HG03469 (cell line): ENCODE measurements at regions not wholly inside any gene's neighbourhood (a gene's known extent, or its start where the extent isn't known, plus 50 kb on each side); places are given as distances from the start of the nearest gene placed in this dataset.

Experiments
- ATAC-seq: cut with Tn5 transposase; IDR thresholded peaks from one replicate; pipeline ENCODE4 v1.9.1; 2021; ENCODE audit warnings: mild to moderate bottlenecking, moderate library complexity, moderate number of reproducible peaks; ENCODE audit not compliant: unreplicated experiment

DNA sequence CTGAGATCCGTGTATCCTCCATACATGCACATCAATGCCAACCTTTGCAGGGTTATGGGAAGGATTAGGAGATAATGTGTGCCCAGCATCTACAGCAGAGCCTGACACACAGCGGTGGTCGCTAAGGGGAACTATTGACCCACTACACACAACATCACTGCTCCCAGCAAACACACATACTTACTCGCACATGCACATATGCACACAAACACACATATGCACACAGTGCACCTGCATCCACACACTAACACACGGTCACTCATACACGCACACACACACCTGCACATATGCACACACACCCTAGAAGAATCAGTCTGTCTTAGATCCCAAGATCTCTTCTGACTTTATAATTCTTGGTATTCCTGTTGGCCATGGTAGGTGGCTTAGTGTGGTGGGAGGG lies 118.3 kb downstream of the GYPC start:
- ATAC-seq = no peak

- no peak for ATAC-seq
Observed at GRCh38 chr2:126774761-126775160, 118.8 kb downstream of the GYPC start.

DNA sequence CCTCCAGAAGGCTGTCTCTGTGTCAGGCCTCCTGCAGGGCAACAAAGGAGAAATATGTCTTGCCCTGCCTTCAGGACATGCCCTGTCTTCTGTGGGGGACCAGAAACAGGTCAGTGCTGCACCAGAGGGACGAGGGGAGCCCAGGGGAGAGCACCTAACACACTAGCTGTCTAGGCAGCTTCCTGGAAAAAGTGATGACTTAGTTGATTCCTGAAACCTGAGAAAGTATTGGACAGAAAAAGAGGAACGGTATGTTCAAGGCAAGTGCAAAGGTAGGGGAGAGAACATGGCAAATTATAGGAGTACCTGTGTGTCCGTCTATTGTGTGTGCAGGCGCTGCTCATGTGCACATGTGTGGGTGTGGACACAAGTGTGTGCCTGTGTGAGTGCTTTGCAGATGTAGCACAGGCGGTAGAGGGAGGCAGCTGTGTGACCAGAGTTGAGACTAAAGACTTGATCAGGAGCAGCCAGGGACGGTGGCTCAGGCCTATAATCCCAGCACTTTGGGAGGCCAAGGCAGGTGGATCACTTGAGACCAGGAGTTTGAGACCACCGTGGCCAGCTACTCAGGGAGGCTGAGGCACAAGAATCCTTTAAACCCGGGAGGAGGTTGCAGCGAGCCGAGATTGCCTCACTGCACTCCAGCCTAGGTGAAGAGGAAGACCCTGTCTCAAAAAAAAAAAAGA lies 119.5 kb downstream of the GYPC start:
- no peak for ATAC-seq

- ATAC-seq = no peak
Observed at GRCh38 chr2:126776255-126776654, 120.3 kb downstream of the GYPC start.

DNA sequence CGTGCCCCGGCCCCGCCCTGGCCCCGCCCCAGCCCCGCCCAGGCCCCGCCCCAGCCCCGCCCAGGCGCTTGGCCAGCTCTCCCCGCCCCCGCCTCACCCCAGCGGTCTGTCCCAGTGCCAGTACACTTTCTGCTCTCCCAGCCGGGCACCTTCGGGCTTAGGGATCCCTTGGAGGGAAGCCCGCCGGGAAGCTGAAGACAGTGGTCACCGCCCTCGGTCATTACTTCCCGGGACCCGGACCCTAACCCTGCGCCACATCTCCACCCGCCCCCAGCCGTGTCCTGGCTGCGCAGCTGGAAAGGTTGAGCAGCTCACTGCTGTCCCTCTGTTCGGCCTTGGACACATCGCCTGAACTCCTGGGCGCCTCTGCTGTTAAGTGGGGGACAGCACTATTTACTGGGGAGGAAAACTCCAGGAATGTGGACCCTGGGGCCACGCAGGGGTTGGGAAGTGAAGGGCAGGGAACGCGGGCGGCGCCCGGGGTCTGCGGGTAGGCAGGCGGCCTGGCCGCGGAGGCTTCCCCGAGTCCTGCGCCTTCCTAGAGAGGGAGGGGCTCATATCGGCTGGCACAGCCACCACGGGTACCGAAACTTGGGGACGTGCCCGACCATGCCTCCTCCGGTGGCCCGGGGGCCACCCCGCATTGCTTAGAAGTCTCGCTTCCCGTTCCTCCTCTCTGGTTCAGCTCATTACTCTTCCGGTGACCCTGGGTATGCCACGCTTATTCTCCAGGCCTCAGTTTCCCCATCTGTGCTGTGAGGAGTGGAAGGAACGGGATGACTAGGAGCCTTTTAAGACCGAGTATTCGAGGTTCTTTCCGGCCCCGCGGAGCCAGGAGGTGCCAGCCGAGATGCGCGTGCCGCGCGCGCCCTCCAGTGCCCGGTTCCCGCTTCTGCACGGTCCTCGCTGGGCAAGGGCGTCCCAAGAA lies 121.0 kb downstream of the GYPC start:
- peak; percentile 75 for ATAC-seq

DNA sequence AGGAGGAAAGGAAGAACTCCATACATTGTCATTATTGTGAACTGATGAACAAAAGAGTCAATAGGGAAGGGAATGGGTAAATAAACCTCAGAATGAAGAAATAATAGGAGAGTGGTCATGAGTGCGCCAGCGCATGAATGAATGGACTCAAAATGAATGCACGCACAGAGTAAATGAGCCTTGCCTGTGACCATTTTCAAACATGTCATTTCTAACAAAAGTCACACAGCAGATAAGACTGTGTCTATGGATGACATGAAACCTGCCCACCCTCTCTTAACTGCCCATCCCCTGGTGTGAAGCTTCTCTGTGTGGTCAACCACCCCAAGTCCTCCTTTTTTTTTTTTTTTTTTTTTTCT lies 121.1 kb upstream of the TEX51 start:
- ATAC-seq = peak; percentile 8

GRCh38 chr2:126778561-126779501 lies 119.9 kb upstream of the TEX51 start:
- ATAC-seq = no peak

DNA sequence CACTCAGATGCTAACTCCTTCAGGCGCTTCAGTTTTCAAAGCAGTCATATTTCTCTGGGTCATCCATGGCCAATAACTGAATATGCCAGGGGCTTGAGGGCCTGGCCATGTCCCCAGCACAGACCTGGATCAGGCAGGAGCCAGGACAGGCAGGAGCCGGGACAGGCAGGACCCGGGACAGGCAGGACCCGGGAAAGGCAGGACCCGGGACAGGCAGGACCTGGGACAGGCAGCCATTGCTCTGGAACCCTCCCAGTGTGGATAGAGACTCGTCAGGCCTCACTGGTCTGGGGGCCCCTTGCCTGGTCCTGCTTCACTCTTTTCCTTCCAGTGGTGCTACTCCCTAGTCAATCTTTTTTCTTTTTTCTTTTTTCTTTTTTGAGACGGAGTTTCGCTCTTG lies 117.5 kb upstream of the TEX51 start:
- no peak for ATAC-seq

DNA sequence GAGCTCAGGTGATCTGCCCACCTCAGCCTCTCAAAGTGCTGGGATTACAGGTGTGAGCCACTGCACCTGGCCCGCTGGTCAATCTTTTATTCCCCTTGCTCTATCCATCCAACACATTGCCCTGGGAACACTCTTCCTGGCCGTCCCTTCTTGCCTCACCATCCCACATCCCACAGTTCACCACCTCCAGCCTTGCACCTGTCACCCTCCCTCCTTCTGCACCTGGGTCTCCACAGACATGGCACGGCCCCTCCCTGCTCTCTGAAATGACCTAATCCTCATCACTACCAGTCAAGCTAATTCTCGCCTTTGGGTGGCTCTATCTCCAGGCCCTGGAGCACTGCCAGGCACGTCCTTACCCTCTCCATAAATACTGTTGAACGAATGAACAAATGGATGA lies 116.9 kb upstream of the TEX51 start:
- ATAC-seq = no peak

GRCh38 chr2:126782648-126783047 lies 116.0 kb upstream of the TEX51 start:
- no peak for ATAC-seq

DNA sequence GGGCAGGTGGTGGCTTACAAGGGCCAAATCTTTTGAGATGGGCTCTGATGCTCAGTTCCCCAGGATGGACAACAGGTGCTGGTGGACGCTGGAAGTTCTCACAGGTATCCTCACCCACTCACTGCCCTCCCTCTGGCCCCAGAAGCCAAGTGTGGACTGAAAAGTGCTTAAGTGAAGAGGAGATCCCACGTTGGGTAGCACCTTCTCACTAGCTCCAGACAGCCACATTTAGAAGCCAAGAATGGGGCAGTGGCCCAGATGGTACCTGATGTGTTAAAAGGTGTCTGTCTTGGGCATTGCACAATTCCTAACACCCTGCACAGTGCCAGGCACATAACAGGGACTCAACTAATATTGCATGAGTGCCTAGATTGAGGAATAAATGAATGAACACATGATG lies 115.3 kb upstream of the TEX51 start:
- ATAC-seq = no peak

GRCh38 chr2:126784045-126784444 lies 114.6 kb upstream of the TEX51 start:
- no peak for ATAC-seq

GRCh38 chr2:126784621-126785020 lies 114.1 kb upstream of the TEX51 start:
- no peak for ATAC-seq

GRCh38 chr2:126785236-126785635 lies 113.5 kb upstream of the TEX51 start:
- ATAC-seq = no peak

DNA sequence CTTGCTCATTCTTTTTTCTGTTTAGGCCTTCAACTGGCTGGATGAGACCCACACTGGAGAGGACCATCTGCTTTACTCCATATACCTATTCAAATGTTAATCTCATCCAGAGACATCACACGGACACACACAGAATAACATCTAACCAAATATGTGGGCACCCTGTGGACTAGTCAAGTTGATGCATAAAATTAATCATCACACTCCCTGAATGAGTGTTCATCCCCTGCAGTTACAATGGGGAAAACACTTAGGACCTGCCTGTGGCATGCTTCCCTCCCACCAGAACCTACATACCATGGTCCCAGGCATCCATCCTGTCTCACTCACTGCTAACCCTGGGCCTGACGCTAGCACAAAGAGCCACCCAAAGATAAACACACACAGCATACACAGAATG lies 112.8 kb upstream of the TEX51 start:
- no peak for ATAC-seq

- no peak for ATAC-seq
Observed at GRCh38 chr2:126786765-126787164, 111.9 kb upstream of the TEX51 start.

- ATAC-seq = no peak
Observed at GRCh38 chr2:126787289-126787688, 111.4 kb upstream of the TEX51 start.

DNA sequence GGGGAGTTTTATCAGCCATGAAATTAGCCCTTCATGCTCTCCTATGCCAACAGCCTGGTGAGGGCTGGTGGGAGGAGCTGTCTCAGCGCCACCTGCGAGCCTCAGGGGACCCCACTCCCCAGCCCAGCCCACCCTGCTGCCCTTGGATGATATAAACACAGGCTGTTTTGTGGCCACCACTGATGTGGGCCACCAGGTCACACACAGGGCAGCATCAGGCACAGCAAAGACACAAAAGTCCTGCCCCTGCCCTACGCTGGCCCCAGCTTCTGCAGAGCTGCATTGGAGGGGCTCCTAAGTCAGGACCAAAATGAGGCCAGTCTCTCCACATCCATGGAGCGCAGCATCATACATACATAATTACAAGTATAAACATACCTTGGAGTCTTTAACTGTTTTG lies 110.6 kb upstream of the TEX51 start:
- ATAC-seq = no peak

- ATAC-seq = no peak
Observed at GRCh38 chr2:126788652-126789051, 110.0 kb upstream of the TEX51 start.

GRCh38 chr2:126790987-126791780 lies 107.5 kb upstream of the TEX51 start:
- no peak for ATAC-seq
